ENCODE measurements at regions not wholly inside any gene's neighbourhood (a gene's known extent, or its start where the extent isn't known, plus 50 kb on each side); places are given as distances from the start of the nearest gene placed in this dataset.

GRCh38 chr9:13372510-13372909 is 93.0 kb upstream of the MPDZ start:
- no peak for TF ChIP-seq CTCF (IDR thresholded peaks at IDR 0.05; ENCODE audit: extremely low read depth in 1 of 2, insufficient read depth in 1 of 2, low read depth in 1 of 2, low read length in 2 of 2)
- TF ChIP-seq POLR2AphosphoS5 (IDR thresholded peaks at IDR 0.05; ENCODE audit: insufficient read depth, low read depth, low read length), result no peak
- TF ChIP-seq MYC (IDR thresholded peaks at IDR 0.05; ENCODE audit: low read depth, low read length), result no peak
- TF ChIP-seq JUN (IDR thresholded peaks at IDR 0.05; ENCODE audit: borderline replicate concordance, insufficient read depth, insufficient read length, low read depth), result no peak
- TF ChIP-seq POLR2A (IDR thresholded peaks at IDR 0.05; ENCODE audit: low read depth, low read length), result no peak
- no peak for TF ChIP-seq MAX (IDR thresholded peaks at IDR 0.05; ENCODE audit: insufficient read depth, insufficient read length)
- TF ChIP-seq FOS (IDR thresholded peaks at IDR 0.05; ENCODE audit: borderline replicate concordance, insufficient read depth, low read length), result no peak
- no peak for TF ChIP-seq EZH2 (IDR thresholded peaks at IDR 0.05; ENCODE audit: borderline replicate concordance, low read depth, low read length, severe bottlenecking)
- no peak for TF ChIP-seq GATA2 (IDR thresholded peaks at IDR 0.05; ENCODE audit: insufficient read depth, insufficient read length, low read depth, low read length)

Data from endothelial cell of umbilical vein (primary cell).